Stomach (tissue), 4 donors: ENCODE measurements at regions not wholly inside any gene's neighbourhood (a gene's known extent, or its start where the extent isn't known, plus 50 kb on each side); places are given as distances from the start of the nearest gene placed in this dataset.
"Not testable (repeated sequence)": the region's sequence is repeated elsewhere in the genome, so short reads cannot be mapped to it uniquely, and the experiment has no call there.

Experiments
- EP300 ChIP-seq: sonication (generic); formaldehyde crosslinking; IDR thresholded peaks from one replicate; pipeline ENCODE4 v1.6.1; 2017; ENCODE audit warnings: antibody characterized with exemption
- POLR2A ChIP-seq, 4 donors: fragments of 450-650 bp; IDR thresholded peaks; one replicate each; pipeline ENCODE4 v1.6.1; 2016; ENCODE audit warnings: antibody characterized with exemption in 4 of 4, control low read depth in 2 of 4, mild to moderate bottlenecking in 1 of 4, moderate library complexity in 1 of 4
- POLR2AphosphoS5 ChIP-seq, 3 donors: sonication (generic); formaldehyde crosslinking; IDR thresholded peaks; one replicate each; pipeline ENCODE4 v1.6.1; 2016; ENCODE audit warnings: antibody characterized with exemption in 3 of 3
- TF ChIP-seq, protein P1 (sequence below), 7 experiments: fragments of 450-650 bp in 4 of 7; fragments of 200-600 bp in 3 of 7; sonication (generic) in 3 of 7; IDR thresholded peaks; one replicate each; pipeline ENCODE4 v1.5.1; 2016 to 2019; ENCODE audit warnings: antibody characterized with exemption in 7 of 7, control low read depth in 2 of 7, mild to moderate bottlenecking in 1 of 7

DNA sequence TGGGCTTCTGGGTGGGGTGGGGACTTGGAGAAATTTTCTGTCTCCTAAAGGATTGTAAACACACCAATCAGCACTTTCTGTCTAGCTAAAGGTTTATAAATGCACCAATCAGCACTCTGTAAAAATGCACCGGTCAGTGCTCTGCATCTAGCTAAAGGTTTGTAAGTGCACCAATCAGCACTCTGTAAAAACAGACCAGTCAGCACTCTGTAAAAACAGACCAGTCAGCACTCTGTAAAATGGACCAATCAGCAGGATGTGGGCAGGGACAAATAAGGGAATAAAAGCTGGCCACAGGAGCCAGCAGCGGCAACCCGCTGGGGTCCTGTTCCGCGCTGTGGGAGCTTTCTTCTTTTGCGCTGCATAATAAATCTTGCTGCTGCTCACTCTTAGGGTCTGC is 63.0 kb upstream of the MAP9 start:
- not testable (repeated sequence) for TF ChIP-seq POLR2A (IDR thresholded peaks at IDR 0.05); POLR2AphosphoS5 (IDR thresholded peaks at IDR 0.05); EP300
- TF ChIP-seq, protein P1, sequence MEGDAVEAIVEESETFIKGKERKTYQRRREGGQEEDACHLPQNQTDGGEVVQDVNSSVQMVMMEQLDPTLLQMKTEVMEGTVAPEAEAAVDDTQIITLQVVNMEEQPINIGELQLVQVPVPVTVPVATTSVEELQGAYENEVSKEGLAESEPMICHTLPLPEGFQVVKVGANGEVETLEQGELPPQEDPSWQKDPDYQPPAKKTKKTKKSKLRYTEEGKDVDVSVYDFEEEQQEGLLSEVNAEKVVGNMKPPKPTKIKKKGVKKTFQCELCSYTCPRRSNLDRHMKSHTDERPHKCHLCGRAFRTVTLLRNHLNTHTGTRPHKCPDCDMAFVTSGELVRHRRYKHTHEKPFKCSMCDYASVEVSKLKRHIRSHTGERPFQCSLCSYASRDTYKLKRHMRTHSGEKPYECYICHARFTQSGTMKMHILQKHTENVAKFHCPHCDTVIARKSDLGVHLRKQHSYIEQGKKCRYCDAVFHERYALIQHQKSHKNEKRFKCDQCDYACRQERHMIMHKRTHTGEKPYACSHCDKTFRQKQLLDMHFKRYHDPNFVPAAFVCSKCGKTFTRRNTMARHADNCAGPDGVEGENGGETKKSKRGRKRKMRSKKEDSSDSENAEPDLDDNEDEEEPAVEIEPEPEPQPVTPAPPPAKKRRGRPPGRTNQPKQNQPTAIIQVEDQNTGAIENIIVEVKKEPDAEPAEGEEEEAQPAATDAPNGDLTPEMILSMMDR (IDR thresholded peaks at IDR 0.05): not testable (repeated sequence)
